HepG2 (cell line): ENCODE measurements at regions not wholly inside any gene's neighbourhood (a gene's known extent, or its start where the extent isn't known, plus 50 kb on each side); places are given as distances from the start of the nearest gene placed in this dataset.

Experiments used
- ATAC-seq: fragments of 200-7000 bp; cut with Tn5 transposase; 3 replicates; pipeline ENCODE4 v1.9.1; 2020; ENCODE audit warnings: mild to moderate bottlenecking, moderate library complexity
- BruUV-seq: library from RNA; stranded (reverse); fragments of 400-500 nt; replicated peaks from 2 replicates; lab custom pipeline; 2021; lab: Mats Ljungman, UMichigan
- CTCF ChIA-PET: fragments of 300-600 bp; formaldehyde crosslinking; extraction: SDS; loops from one replicate; lab custom pipeline; 2021; ENCODE audit warnings: low total read pairs, inconsistent platforms, low intra/inter-chr PET ratio; lab: Yijun Ruan, JAX
- POLR2A ChIA-PET: fragments of 350-600 bp; sonication (Branson Sonifier 250); formaldehyde crosslinking; loops from one replicate; lab custom pipeline; 2020; ENCODE audit warnings: antibody characterized with exemption, inconsistent platforms; lab: Yijun Ruan, JAX
- DNase-seq: peaks from one replicate; pipeline ENCODE4 v3.0.0-alpha.2; 2015; ENCODE audit warnings: low spot score
- FAIRE-seq: peaks from 3 replicates; lab custom pipeline; 2011; peaks lifted over from hg19 to GRCh38; lab: Jason Lieb, UNC
- H2AFZ ChIP-seq: one replicate; pipeline ENCODE4 v1.6.1; 2011; ENCODE audit warnings: low read length, inconsistent platforms
- H3K27ac ChIP-seq: fragments of 300-600 bp; 3 replicates; pipeline ENCODE4 v1.8.0; 2011; ENCODE audit warnings: mixed run types, mild to moderate bottlenecking, mixed read lengths, low read length, inconsistent platforms; ENCODE audit not compliant: insufficient read depth; ENCODE audit errors: extremely low read length
- H3K27me3 ChIP-seq, 2 experiments: fragments of 200-600 bp in 1 of 2; 2 replicates in 1 of 2; 3 replicates in 1 of 2; pipeline versions ENCODE4 v1.6.0 to v1.8.0; 2011; ENCODE audit warnings: low read length in 2 of 2, mild to moderate bottlenecking in 2 of 2, moderate library complexity in 2 of 2, inconsistent platforms in 1 of 2; ENCODE audit not compliant: insufficient read depth in 2 of 2, control insufficient read depth in 1 of 2
- H3K36me3 ChIP-seq, 2 experiments: fragments of 200-600 bp in 1 of 2; replicated peaks in 1 of 2; 2 replicates in 1 of 2; 3 replicates in 1 of 2; pipeline versions ENCODE4 v1.5.1 to v1.8.0; 2011; ENCODE audit warnings: low read length in 2 of 2, inconsistent platforms in 1 of 2; ENCODE audit not compliant: insufficient read depth in 2 of 2, control insufficient read depth in 1 of 2
- H3K4me1 ChIP-seq: 2 replicates; pipeline ENCODE4 v1.5.1; 2012; ENCODE audit warnings: low read length, inconsistent platforms; ENCODE audit not compliant: insufficient read depth
- H3K4me2 ChIP-seq: 2 replicates; pipeline ENCODE4 v1.6.0; 2011; ENCODE audit warnings: low read depth, low read length, inconsistent platforms
- H3K4me3 ChIP-seq, 3 experiments: fragments of 200-600 bp in 1 of 3; sonication (generic), shearing (Covaris generic) in 1 of 3; replicated peaks in 1 of 3; 2 replicates each; pipeline ENCODE4 v1.5.1; 2011 to 2016; ENCODE audit warnings: low read length in 3 of 3, inconsistent platforms in 2 of 3, low read depth in 2 of 3, mild to moderate bottlenecking in 2 of 3, control low read depth in 1 of 3, mixed read lengths in 1 of 3; ENCODE audit not compliant: insufficient read depth in 1 of 3
- H3K79me2 ChIP-seq: one replicate; pipeline ENCODE4 v1.6.1; 2011; ENCODE audit warnings: low read length, inconsistent platforms; ENCODE audit not compliant: insufficient read depth
- H3K9ac ChIP-seq: 2 replicates; pipeline ENCODE4 v1.6.0; 2011; ENCODE audit warnings: mild to moderate bottlenecking, low read depth, low read length, inconsistent platforms; ENCODE audit not compliant: insufficient read depth
- H3K9me3 ChIP-seq: 2 replicates; pipeline ENCODE4 v1.5.1; 2012; ENCODE audit warnings: mild to moderate bottlenecking, low read length
- H4K20me1 ChIP-seq: 2 replicates; pipeline ENCODE4 v1.6.0; 2011; ENCODE audit warnings: inconsistent platforms, mild to moderate bottlenecking, low read length, moderate library complexity; ENCODE audit not compliant: insufficient read depth
- ATF3 ChIP-seq: sonication (generic); formaldehyde crosslinking; IDR thresholded peaks from 2 replicates; pipeline ENCODE4 v1.4.0; 2020; ENCODE audit warnings: missing genetic modification reagents
- CENPT ChIP-seq: sonication (generic); formaldehyde crosslinking; IDR thresholded peaks from 2 replicates; pipeline ENCODE4 v1.8.0; 2022; ENCODE audit warnings: low read depth, mild to moderate bottlenecking, moderate library complexity, missing genetic modification reagents
- CREB1 ChIP-seq, 2 experiments: fragments of 450-650 bp in 1 of 2; IDR thresholded peaks; 2 replicates each; pipeline ENCODE4 v1.6.1; 2016 to 2017; ENCODE audit warnings: control low read depth in 1 of 2, mild to moderate bottlenecking in 1 of 2, missing compliant biosample characterization in 1 of 2, missing genetic modification characterization in 1 of 2
- CTCF ChIP-seq: sonication (generic); formaldehyde crosslinking; IDR thresholded peaks from 2 replicates; pipeline ENCODE4 v1.5.0; 2020; ENCODE audit warnings: mild to moderate bottlenecking, missing genetic modification reagents, moderate library complexity
- FOXP1 ChIP-seq, 2 experiments: fragments of 450-650 bp in 1 of 2; IDR thresholded peaks; 2 replicates each; pipeline ENCODE4 v1.6.1; 2017 to 2018; ENCODE audit warnings: antibody characterized with exemption in 1 of 2
- MIER3 ChIP-seq: IDR thresholded peaks from 2 replicates; pipeline ENCODE4 v1.6.1; 2016; ENCODE audit warnings: missing compliant biosample characterization, borderline replicate concordance
- MXD1 ChIP-seq: sonication (generic); formaldehyde crosslinking; IDR thresholded peaks from 2 replicates; pipeline ENCODE4 v1.4.0; 2020; ENCODE audit warnings: mild to moderate bottlenecking, missing genetic modification reagents
- TFDP1 ChIP-seq: IDR thresholded peaks from 2 replicates; pipeline ENCODE4 v1.6.1; 2016; ENCODE audit warnings: missing compliant biosample characterization, missing genetic modification reagents, borderline replicate concordance
- U2AF2 ChIP-seq: fragments of 200-400 bp; formaldehyde crosslinking; IDR thresholded peaks from 2 replicates; pipeline ENCODE4 v1.6.1; 2017; ENCODE audit warnings: low read depth, mild to moderate bottlenecking, low read length
- ZC3H13 ChIP-seq: sonication (generic); formaldehyde crosslinking; IDR thresholded peaks from 2 replicates; pipeline ENCODE4 v1.8.1; 2023; ENCODE audit warnings: mild to moderate bottlenecking, missing genetic modification reagents, moderate library complexity
- ZNF564 ChIP-seq: sonication (generic); formaldehyde crosslinking; IDR thresholded peaks from 2 replicates; pipeline ENCODE4 v1.8.1; 2023; ENCODE audit warnings: mild to moderate bottlenecking, missing genetic modification reagents
- ZNF773 ChIP-seq: sonication (generic); formaldehyde crosslinking; IDR thresholded peaks from 2 replicates; pipeline ENCODE4 v1.4.0; 2020; ENCODE audit warnings: missing genetic modification reagents, borderline replicate concordance
- WGBS: methylation state at CpG from one replicate; pipeline ENCODE4 v1.1.6; 2017; ENCODE audit warnings: low lambda C conversion rate; 5-methylcytosine and 5-hydroxymethylcytosine counted together
- in situ Hi-C: cut with HindIII; loops from 2 replicates; pipeline ENCODE4 v1.10.0; 2017; ENCODE audit warnings: low pct_unique_long_range_greater_than_20kb; ENCODE audit not compliant: extremely low pct_ligation_motif_present
- intact Hi-C: fragments of 100-400 bp; cut with micrococcal nuclease; formaldehyde crosslinking; loops from one replicate; pipeline ENCODE4 v1.10.0; 2022; ENCODE audit not compliant: unreplicated experiment

- no peak overlapping the region for H3K4me3 ChIP-seq
- FAIRE-seq (no peak), DNase-seq (no peak), ATAC-seq (no peak)
- H3K9me3 ChIP-seq, result peaks cover 43% of the 10 kb centered on the region
- in situ Hi-C loops (no loop called here), intact Hi-C loops (no loop called here)
- no peaks in the 10 kb centered on the region for H3K79me2 ChIP-seq
- no peaks in the 10 kb centered on the region for H3K27me3 ChIP-seq
- no peaks in the 10 kb centered on the region for H3K4me1 ChIP-seq
- H3K27ac ChIP-seq, result no peak overlapping the region
- ChIA-PET CTCF (no interaction called here), POLR2A (no interaction called here)
- BruUV-seq, result no TSS peak
- no peak overlapping the region for H2AFZ ChIP-seq
- 11% methylated on average over 3 of the region's 5 CpGs for WGBS
- no peak overlapping the region for H3K4me2 ChIP-seq
- TF ChIP-seq CENPT, result no peak
- TF ChIP-seq MXD1, result no peak
- no peak for TF ChIP-seq ZNF564
- H3K9ac ChIP-seq, result no peak overlapping the region
- no peaks in the 10 kb centered on the region for H3K36me3 ChIP-seq
- no peaks in the 10 kb centered on the region for H4K20me1 ChIP-seq
These were observed 313.3 kb upstream of the SFSWAP start for GRCh38 chr12:131397493-131398181.

GRCh38 chr12:131399000-131399399 is 311.9 kb upstream of the SFSWAP start:
- no peak overlapping the region for H3K27ac ChIP-seq
- no peaks in the 10 kb centered on the region for H4K20me1 ChIP-seq
- FAIRE-seq (no peak), DNase-seq (no peak)
- peaks cover 43% of the 10 kb centered on the region for H3K9me3 ChIP-seq
- intact Hi-C loops, result no loop called here
- H3K79me2 ChIP-seq, result no peaks in the 10 kb centered on the region
- TF ChIP-seq TFDP1, result no peak
- peak; percentile 96 for TF ChIP-seq CREB1 (IDR thresholded peaks at IDR 0.05)
- TF ChIP-seq CREB1 (CRISPR knock-in tag; IDR thresholded peaks at IDR 0.05), result no peak
- no peak for TF ChIP-seq MIER3 (CRISPR knock-in tag)
- TF ChIP-seq FOXP1 (IDR thresholded peaks at IDR 0.05), result 0 out of 2 replicates have a peak, but pooled peaks have one; percentile 42
- no peak for TF ChIP-seq FOXP1 (CRISPR knock-in tag; IDR thresholded peaks at IDR 0.05)
- no peak for TF ChIP-seq ATF3
- no peak for TF ChIP-seq ZC3H13
- TF ChIP-seq ZNF773, result no peak
- no peak for TF ChIP-seq U2AF2
- TF ChIP-seq CTCF (CRISPR knock-in tag), result no peak
- TF ChIP-seq, all 625 proteins: peak for 2
- H3K4me1 ChIP-seq, result no peaks in the 10 kb centered on the region
- no peak for ATAC-seq
- H3K9ac ChIP-seq, result no peak overlapping the region
- H2AFZ ChIP-seq, result no peak overlapping the region
- H3K27me3 ChIP-seq, result no peaks in the 10 kb centered on the region
- CTCF ChIA-PET, result no interaction called here
- H3K4me2 ChIP-seq, result no peak overlapping the region
- in situ Hi-C loops, result no loop called here
- POLR2A ChIA-PET, result no interaction called here
- no TSS peak for BruUV-seq
- no peaks in the 10 kb centered on the region for H3K36me3 ChIP-seq
- no peak overlapping the region for H3K4me3 ChIP-seq
